NCI-H2196 treated with DMSO at 0.1 percent for 48 hours (cell line): ENCODE measurements at regions not wholly inside any gene's neighbourhood (a gene's known extent, or its start where the extent isn't known, plus 50 kb on each side); places are given as distances from the start of the nearest gene placed in this dataset.
"Not testable (repeated sequence)": the region's sequence is repeated elsewhere in the genome, so short reads cannot be mapped to it uniquely, and the experiment has no call there.

ENCODE experiments used
- DNase-seq: peaks from one replicate; lab custom pipeline; 2025; ENCODE audit not compliant: unreplicated experiment; lab: John Stamatoyannopoulos, UW

DNA sequence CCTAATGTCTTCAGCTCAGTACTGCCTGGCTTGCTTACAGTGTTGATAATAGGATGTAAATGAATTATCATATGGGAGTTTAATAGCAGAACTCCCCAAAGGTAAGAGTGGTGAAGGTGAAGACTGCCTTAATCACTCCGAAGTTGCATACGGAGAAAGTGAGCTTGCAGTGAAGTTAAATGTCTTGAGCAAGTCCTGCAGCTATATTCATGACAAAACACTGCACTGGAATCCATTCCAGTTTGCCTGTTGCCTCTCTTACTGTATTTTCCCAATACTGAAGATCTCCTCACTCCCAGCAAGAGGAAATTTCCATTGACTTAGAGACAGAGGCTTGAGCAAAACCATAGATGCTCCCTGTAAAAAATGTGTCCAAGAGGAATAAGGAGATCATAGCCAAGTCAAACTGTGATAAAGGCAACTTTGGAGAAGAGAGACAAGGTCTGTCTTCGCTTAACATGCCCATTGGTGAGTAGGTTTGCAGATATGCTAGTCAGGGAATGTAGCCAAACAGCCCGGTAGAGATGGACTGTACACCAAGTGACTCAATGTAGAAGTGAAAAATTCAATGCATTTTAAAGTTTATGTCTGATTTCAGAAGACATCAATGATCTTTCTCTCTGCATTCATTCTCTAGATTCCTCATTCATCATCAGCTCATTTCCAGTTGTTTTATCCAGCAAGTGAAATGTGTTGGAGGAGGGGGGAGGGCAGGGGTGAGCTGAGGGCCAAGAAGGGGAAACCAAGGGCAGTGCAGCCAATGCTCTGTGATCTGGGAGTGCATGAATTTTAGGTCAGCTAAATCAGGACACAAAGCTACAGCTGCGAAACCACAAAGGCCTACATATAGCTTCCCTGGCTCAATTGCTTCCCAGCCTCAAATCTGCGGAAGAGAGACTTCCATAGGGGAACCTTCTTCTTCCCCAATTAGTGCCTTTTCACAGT lies 667.1 kb upstream of the NR2F2 start:
- DNase-seq = no peak

DNA sequence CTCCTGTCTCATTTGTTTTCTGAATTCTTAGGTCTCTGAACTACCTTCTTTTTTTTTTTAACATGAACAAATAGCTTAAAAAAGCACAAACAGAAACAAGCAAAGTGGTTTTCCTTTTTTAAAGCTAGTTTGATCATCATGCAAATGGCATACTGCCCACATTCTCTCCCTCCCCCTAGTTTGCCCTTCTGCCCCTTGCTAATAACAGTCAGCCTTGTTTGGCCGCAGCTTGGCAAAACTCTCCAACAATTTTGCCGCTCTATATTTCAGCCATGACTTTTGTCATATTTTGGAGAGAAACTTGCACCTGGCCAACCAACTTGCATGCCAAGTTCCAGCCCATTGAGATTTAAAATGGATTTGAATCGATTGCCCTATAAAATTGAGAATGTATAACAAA lies 666.0 kb upstream of the NR2F2 start:
- no peak for DNase-seq

DNA sequence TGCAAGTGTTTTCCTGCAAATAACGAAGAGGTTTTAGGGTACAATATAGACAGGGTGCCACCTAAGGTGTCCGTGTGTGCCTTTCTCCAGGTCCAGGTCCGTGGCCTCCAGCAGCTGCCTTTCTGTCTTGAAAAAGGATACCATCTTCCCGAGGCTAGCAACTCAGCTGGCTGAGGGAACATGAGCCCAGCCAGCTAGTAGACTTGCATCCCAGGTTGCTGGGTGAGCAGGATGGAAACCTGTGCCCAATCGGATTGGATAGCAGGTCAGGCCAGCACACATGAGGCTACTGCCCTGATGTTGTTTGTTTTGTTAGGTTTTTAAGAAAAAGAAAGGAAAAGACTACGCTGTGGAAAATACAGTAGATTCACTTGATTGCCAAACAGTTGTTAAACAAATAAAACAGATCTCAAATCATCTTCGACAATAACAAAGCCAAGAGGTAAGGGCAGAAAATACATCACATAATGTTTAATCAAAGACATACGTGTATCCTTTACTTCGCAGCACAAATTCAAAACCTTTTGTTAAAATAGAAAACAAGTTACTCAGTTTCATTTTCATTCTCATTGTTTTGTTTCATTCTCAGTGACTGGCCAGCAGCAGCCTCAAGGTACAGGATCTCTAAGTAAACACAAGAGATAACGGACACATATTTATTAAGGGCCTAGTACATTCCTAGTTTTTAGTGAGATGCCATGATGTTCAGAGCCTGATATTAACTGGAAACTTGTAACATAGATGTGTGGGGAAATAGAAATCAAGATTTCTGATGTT lies 661.2 kb upstream of the NR2F2 start:
- no peak for DNase-seq

DNA sequence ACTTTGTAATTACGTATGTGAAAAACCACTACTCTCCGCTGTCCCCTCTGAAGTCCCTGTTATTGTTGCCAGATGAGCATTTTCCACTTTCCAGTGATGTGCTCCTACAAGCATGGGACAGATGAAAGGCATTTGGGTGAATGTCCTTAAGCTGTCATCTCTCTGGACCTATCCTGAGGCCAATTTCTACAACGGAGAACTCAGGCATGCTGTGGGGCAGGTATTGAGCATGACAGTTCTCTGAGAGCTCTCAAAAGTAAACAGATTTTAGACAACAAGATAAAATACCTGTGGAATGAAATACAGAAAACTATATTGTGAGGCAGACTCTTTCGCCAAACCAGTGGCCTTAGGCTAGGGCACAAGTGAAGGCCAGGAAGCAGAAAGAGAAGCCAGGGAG lies 656.5 kb upstream of the NR2F2 start:
- no peak for DNase-seq

DNA sequence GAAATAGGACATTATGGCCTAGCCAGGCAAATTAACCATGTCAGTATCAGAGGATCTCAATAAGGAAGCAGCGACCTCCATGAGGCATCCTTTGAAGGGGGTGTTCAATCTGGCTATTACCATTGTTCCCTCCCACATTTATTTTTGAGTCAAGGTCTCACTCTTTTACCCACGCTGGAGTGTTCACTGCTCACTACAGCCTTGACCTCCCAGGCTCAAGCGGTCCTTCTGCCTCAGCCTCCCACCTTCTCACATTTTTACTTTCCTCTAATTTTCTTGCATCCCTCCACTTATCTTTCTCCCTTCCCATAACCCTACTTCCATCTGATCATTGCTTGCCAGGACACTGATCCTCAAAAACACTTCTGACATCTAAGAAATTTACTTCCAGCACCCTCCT lies 654.0 kb upstream of the NR2F2 start:
- no peak for DNase-seq

DNA sequence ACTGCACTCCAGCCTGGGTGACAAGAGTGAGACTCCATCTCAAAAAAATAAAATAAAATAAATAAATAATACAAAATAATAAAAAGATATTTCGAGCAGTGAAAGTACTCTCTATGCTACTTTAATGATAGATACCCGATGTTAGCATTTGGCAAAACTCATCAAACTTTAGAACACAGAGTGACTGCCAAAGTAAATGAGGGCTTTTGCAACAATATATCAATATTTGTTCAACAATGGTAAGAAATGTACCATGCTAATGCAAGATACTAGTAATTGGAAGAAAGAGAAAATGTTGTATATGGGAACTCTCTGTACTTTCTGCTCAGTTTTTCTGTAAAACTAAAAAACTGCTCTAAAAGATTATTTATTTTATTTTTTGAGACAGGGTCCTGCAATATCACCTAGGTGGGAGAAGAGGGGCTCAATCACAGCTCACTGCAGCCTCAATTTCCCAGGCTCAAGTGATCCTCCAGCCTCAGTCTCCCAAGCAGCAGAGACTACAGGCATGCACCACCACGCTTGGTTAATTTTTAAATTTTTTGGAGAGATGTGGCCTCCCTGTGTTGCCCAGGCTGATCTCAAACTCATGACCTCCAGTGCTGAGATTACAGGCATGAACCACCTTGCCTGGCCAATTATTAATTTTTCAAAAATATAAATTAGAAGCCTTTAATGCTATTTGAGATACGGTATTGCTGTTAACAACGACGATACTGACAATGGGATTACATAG lies 650.5 kb upstream of the NR2F2 start:
- no peak for DNase-seq

DNA sequence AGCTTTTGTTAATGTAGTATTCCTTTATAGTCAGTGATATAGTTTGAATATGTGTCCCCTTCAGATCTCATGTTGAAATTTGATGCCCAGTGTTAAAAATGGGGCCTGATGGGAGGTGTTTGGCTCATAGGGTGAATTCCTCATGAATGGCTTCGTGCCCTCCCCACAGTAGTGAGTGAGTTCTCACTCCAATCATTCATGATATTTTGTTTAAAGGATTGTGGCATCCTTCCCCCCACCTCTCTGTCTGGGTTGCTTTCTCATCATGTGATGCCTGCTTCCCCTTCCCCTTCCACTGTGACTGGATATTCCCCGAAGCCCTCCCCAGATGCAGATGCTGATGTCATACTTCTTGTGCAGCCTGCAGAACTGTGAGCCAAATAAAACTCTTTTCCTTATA lies 649.8 kb upstream of the NR2F2 start:
- no peak for DNase-seq

DNA sequence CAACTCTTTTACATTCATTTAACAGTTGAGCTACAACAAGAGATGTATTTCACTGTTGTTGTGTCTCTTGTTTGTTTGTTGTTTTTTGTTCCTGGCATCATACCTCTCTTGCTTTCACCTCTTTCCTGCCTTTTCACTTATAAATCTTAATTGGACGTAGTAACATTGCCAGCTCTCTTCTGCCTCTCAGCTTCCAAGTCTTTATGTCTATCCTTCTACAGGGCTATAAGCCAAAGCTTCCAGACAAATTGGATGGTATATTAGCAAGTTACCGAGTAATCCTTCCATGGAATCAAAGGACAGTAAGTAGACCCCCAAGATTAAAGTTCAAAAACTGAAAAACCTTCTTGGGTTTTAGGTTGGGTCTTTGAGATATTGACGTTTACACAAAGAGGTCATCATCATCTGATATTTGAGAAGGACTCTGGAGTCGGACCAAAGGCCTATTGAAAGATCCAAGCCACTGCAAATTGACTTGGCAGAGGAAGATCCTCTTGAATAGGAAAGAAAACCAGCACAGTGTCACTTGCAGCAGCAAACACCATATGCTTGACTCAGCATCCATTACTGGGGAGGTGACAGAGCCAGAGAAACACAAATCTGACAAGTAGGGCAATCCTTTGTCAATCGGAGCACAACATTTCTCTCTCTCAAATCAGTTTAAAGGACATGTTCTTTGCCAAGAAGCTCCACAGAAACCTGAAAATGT lies 648.5 kb upstream of the NR2F2 start:
- peak; percentile 4 for DNase-seq

DNA sequence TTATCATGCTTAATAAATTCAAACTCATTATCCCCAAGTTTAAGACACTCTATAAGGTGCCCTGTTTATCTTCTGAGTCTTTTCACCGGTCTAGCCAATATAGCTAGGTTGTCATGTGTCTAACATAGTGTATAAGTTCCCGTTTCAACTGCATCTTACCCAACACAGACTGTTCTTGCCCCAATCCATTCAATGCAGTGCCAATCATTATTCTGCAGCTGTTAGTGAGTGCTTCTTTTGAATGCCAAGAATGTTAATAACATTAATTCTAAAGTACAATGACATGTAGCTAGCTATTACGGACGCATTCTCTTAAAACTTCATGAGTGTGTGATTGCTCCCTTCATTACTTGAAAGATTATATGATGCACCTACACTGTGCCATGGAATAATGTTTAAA lies 646.4 kb upstream of the NR2F2 start:
- DNase-seq = no peak

DNA sequence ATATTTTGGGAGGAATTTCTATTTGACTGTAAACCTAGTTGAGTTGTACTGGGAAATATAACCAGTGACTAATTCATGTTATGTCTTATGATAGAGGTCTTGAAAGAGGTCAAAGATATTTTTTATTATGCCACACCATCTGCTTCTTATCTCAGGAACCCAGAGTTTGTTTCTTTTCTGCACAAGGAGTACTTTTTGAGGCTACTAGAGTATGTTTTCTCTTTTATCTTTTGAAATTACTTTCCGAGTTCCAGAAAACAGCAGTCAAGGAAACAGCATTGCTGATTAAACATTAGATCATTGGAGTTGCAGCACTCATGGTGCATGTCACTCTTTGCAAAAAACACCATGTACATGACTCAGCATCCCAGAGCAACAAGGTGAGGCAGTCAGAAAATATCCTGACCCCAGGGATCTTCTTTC lies 645.8 kb upstream of the NR2F2 start:
- DNase-seq = no peak

DNA sequence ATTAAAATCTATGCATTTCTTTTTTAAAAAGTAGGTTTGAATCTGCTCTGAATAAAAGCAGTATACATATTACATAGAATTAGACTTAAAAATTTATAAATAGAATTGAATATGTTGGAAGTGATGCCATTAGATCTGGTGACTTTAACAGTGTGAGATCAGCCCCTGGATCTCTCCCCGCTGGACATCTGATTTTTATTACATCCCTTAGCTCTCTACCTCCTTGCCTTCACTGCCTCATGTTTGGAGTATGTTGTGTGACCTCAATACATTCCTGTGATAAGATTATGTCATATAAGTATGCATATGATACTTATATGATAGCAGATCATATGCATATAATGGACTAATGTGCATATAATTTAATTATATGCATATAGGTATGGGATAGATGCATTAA lies 643.4 kb upstream of the NR2F2 start:
- no peak for DNase-seq

DNA sequence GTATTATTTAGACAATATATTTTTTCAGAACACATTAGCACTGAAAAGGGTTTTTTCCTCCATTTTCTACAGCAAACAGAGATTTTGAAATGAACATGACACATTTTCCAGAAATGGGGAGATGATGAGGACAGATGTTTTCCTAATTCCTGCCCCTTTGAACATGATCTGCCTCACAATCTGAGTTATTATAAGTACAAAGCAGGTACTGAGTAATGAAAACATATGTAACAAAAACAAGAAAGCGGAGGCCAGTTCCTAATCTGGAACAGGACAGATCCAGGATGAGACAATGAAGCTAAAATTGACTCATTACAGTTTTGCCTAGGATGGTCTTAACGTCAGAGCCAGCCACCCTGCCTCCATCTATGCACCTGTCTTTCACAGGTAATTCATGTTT lies 642.8 kb upstream of the NR2F2 start:
- no peak for DNase-seq

DNA sequence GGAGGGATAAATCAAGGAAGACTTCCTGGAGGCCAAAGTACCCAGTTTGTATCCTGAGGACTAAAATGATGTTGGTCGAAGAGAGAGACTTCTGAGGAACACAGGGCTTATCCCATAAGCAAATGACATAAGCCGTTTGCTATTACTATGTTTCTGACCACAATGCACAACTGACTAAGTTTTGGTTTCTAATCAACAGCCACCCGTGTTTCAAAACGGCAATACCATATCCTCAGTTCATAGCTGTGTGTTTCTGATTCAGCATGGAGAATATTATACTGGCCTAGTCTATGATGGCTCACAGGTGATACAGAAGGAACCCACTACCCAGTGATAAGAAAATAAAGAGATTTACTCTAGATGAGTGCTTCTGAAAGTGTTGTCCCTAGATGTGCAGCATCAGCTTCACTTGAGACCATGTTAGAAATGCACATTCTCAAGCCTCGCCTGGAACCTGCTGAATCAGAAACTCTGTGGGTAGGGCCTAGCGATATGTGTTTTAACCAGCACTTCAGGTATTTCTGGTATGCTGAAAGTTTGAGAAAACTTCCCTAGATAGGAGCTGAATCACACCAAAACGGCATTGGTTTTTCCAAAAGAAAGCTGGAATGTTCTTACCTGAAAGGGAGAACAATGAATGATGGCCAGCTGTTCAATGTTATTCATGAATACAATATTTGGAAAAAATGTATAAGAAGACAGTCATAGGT lies 639.7 kb upstream of the NR2F2 start:
- no peak for DNase-seq

DNA sequence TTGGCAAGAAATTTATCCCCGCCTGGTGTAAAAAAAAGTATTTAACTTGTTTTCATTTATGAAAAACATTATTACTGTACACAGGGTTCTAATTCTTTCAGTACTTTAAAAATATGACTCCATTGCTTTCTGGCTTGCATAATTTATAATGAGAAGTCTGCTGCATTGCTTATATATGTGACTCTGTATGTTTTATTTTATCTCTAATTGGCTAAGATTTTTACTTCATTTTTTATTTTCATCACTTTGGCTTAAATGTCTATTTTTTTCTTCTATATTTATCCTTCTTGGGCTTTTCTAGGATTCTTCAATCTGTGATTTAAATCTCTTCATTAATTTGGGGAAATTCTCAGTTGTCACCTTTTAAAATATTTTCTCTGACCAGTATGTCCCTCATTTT lies 636.6 kb upstream of the NR2F2 start:
- no peak for DNase-seq

DNA sequence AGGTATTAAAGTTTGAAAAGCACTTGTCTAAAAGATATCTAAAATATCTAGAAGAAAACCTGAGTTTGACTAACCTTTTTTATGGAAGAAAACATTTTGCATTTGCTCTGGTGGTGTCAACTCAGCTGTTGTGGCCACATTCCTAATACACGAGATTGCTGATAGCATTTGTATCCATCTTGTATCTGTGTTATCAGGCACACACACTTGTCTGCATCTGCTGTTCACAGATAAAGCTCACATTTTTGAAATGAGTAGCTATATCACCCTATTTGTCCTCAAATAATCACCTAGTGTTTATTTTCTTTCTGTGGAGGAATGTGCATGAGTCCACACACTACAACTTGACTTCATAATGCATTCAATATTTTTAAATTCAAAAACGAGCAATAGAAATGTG lies 632.3 kb upstream of the NR2F2 start:
- no peak for DNase-seq

DNA sequence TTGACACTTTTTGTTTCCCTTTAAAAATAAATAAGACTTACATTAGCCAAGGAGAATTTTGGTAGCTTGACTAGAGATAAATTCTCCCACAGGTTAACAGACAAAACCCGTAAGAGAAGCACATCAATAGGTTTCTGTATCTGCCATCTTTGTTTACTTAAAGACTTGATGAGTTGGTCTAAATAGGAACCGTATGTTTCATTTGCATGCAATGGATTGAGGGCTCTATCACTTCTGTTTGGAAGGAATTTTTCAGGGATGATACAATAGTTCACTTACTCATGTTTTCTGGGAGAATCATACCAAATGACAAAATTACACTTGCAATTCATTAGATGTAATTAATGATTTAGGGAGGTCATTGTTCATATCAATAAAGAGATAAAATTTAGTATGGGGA lies 631.5 kb upstream of the NR2F2 start:
- DNase-seq = no peak

DNA sequence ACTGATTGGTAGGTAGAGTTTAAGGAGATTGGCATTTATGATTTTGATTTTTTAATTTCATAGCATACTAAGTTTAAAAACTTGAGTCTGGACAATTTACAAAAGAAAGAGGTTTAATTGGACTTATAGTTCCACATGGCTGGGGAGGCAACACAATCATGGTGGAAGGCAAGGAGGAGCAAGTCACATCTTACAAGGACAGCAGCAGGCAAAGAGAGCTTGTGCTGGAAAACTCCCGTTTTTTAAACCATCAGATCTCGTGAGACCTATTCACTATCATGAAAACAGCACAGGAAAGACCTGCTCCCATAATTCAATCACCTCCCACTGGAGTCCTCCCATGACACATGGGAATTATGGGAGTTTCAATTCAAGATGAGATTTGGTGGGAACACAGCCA lies 630.9 kb upstream of the NR2F2 start:
- no peak for DNase-seq

DNA sequence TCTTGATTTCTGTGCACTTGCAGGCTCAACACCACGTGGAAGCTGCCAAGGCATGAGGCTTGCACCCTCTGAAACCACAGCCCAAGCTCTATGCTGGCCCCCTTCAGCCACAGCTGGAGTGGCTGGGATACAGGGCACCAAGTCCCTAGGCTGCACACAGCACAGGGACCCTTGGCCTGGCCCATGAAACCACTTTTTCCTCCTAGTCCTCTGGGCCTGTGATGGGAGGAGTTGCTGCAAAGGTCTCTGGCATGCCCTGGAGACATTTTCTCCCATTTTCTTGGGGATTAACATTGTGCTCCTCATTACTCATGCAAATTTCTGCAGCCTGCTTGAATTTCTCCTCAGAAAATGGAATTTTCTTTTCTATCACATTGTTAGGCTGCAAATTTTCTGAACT lies 629.8 kb upstream of the NR2F2 start:
- not testable (repeated sequence) for DNase-seq

DNA sequence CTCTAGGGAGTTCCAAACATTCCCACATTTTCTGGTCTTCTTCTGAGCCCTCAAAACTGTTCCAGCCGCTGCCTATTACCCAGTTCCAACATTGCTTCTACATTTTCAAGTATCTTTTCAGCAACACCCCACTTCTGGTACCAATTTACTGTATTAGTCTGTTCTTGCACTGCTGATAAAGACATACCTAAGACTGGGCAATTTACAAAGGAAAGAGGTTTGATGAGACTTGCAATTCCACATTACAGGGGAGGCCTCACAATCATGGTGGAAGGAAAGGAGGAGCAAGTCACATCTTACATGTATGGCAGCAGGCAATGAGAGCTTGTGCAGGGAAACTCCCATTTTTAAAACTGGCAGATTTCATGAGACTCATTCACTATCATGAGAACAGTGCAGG lies 629.1 kb upstream of the NR2F2 start:
- no peak for DNase-seq

DNA sequence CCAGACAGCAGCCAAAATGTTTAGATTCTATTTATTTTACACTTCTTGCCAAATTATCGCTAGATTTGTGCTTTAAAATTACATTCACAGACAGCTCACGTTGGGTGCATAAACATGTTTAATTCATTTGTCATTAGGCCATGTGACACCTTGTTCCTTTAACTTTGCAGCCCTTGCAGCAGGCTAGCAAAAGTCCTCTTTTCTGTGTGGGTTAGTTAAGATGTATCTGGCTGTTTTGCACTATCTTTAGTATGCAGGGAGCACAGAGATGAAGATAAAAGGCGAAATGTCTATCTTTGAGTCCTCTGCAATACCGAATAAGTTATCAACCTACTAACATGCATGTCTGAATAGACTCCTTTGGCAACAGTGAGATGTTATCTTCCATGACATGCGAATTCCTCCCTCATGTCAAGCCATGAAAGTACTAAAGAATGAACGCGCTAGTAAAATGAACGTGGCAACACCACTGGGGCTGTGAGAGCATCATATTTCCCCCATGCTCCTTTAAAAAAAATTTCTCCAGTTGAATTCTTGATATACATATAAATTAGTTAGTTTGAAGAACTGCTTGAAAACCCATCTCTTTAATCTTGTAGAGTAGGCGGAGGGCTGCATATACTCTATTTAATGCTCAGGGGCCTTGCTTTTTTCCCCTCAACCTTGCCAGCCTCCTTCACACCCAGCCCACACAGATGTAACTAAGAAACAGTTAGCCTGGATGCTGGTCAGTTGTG lies 620.4 kb upstream of the NR2F2 start:
- no peak for DNase-seq
